ENCODE measurements at regions not wholly inside any gene's neighbourhood (a gene's known extent, or its start where the extent isn't known, plus 50 kb on each side); places are given as distances from the start of the nearest gene placed in this dataset.

DNA sequence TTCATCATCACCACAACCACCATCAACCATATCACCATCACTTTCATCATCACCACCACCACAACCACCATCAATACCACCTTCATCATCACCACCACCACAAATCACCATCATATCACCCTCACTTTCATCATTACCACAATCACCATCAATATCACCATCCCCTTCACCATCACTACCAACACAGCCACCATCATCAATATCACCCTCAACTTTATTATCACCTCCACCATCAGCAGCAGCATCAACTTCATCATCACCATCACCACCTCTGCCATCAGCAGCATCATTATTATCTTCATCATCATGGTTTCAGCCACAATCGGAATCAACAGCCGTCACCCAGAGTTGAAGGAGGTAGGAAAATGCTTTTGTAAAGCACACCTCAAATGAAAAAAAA, 225.7 kb upstream of the SULF2 start:
- TF ChIP-seq POLR2A (IDR thresholded peaks at IDR 0.05; ENCODE audit: low read depth, low read length) (no peak), TAF1 (IDR thresholded peaks at IDR 0.05; ENCODE audit: low read depth, low read length) (no peak)
